ENCODE measurements at regions not wholly inside any gene's neighbourhood (a gene's known extent, or its start where the extent isn't known, plus 50 kb on each side); places are given as distances from the start of the nearest gene placed in this dataset.

DNA sequence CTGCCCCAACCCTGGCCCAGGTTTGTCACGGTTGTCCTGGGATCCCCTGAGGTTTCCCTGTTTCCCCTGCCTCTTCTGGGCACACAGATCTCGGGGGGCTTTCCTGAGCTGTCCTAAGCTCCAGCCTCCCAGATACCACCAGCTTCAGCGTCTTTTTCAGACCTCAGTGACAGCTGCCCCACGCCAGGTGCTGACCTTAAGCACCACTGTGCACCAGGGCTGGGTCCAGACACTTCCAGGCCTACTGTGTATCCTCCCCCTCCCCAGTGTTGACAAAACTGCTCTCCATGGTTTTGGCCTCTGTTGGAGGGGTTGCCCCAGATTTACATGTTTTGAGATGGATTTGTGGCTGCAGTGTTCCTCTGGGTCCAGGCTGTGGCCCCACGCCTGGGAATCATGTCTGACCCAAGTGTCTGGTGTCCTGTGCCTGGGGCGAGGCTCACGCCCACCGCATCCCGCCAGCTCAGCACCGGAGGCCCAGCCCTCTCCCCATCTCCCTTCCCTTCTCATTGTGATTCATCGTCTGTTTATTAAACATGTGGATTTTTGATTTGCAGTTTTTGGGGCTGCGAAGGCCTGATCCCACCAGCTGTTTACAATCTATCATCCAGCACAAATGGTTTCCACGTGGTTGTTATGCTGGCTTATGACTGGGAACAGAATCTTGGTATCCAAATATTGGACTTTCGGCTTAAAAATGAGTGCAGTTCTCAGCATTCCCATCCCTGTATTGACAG lies 82.1 kb downstream of the METRNL start:
- TF ChIP-seq, protein P1, sequence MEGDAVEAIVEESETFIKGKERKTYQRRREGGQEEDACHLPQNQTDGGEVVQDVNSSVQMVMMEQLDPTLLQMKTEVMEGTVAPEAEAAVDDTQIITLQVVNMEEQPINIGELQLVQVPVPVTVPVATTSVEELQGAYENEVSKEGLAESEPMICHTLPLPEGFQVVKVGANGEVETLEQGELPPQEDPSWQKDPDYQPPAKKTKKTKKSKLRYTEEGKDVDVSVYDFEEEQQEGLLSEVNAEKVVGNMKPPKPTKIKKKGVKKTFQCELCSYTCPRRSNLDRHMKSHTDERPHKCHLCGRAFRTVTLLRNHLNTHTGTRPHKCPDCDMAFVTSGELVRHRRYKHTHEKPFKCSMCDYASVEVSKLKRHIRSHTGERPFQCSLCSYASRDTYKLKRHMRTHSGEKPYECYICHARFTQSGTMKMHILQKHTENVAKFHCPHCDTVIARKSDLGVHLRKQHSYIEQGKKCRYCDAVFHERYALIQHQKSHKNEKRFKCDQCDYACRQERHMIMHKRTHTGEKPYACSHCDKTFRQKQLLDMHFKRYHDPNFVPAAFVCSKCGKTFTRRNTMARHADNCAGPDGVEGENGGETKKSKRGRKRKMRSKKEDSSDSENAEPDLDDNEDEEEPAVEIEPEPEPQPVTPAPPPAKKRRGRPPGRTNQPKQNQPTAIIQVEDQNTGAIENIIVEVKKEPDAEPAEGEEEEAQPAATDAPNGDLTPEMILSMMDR (IDR thresholded peaks at IDR 0.05), result no peak
- no peak for TF ChIP-seq POLR2A (IDR thresholded peaks at IDR 0.05)
